H1 (cell line): ENCODE measurements at regions not wholly inside any gene's neighbourhood (a gene's known extent, or its start where the extent isn't known, plus 50 kb on each side); places are given as distances from the start of the nearest gene placed in this dataset.

Source experiments
- CTCF ChIA-PET: fragments of 300-600 bp; sonication (Branson Sonifier 250); formaldehyde crosslinking; loops from one replicate; lab custom pipeline; 2021; ENCODE audit not compliant: partially characterized antibody; lab: Charles Lee
- POLR2A ChIA-PET: fragments of 300-600 bp; sonication (Branson Sonifier 250); formaldehyde crosslinking; loops from one replicate; lab custom pipeline; 2021; ENCODE audit warnings: inconsistent platforms; ENCODE audit not compliant: partially characterized antibody; lab: Charles Lee
- DNase-seq, 2 experiments: peaks; one replicate each; pipeline versions ENCODE4 v3.0.0 to v3.0.0-alpha.2; 2010 to 2022; ENCODE audit warnings: low spot score in 2 of 2, low read depth in 1 of 2, mixed read lengths in 1 of 2
- FAIRE-seq: peaks from 2 replicates; lab custom pipeline; 2011; peaks lifted over from hg19 to GRCh38; lab: Jason Lieb, UNC
- H2AFZ ChIP-seq: 2 replicates; pipeline ENCODE4 v1.8.1; 2012; ENCODE audit warnings: low read length, inconsistent platforms
- H2AK5ac ChIP-seq: 2 replicates; pipeline ENCODE4 v1.6.1; 2013; ENCODE audit warnings: low read depth, low read length
- H2BK120ac ChIP-seq: replicated peaks from 2 replicates; pipeline ENCODE3; 2013; ENCODE audit warnings: low read depth, low read length, inconsistent platforms
- H2BK12ac ChIP-seq: 2 replicates; pipeline ENCODE4 v1.6.1; 2013; ENCODE audit warnings: low read depth, low read length
- H2BK15ac ChIP-seq: 2 replicates; pipeline ENCODE4 v1.6.1; 2013; ENCODE audit warnings: low read length
- H2BK20ac ChIP-seq: 2 replicates; pipeline ENCODE4 v1.6.1; 2013; ENCODE audit warnings: low read length
- H2BK5ac ChIP-seq: 2 replicates; pipeline ENCODE4 v1.6.1; 2013; ENCODE audit warnings: low read depth, low read length
- H3K14ac ChIP-seq: 2 replicates; pipeline ENCODE4 v1.6.1; 2013; ENCODE audit warnings: inconsistent platforms; ENCODE audit not compliant: insufficient read length
- H3K18ac ChIP-seq: 2 replicates; pipeline ENCODE4 v1.6.1; 2013; ENCODE audit warnings: low read length; ENCODE audit errors: extremely low read depth
- H3K23ac ChIP-seq: 2 replicates; pipeline ENCODE4 v1.6.1; 2013; ENCODE audit warnings: inconsistent platforms; ENCODE audit not compliant: insufficient read length
- H3K23me2 ChIP-seq: 2 replicates; pipeline ENCODE4 v1.6.1; 2013; ENCODE audit warnings: low read depth, low read length
- H3K27ac ChIP-seq: 2 replicates; pipeline ENCODE4 v1.6.1; 2011; ENCODE audit warnings: low read depth, low read length, inconsistent platforms
- H3K27me3 ChIP-seq, 4 experiments: replicated peaks in 1 of 4; 1 replicate in 1 of 4; 2 replicates in 3 of 4; pipeline versions ENCODE4 v1.6.1 to v1.8.1; 2011 to 2013; ENCODE audit warnings: low read length in 3 of 4, mild to moderate bottlenecking in 3 of 4, inconsistent platforms in 2 of 4, mixed read lengths in 2 of 4, moderate library complexity in 1 of 4; ENCODE audit not compliant: control insufficient read depth in 3 of 4, insufficient read depth in 3 of 4; ENCODE audit errors: extremely low read depth in 1 of 4
- H3K36me3 ChIP-seq, 4 experiments: 2 replicates each; pipeline versions ENCODE4 v1.6.1 to v1.8.1; 2011 to 2013; ENCODE audit warnings: mild to moderate bottlenecking in 4 of 4, low read length in 3 of 4, moderate library complexity in 2 of 4, control low read depth in 1 of 4, inconsistent platforms in 1 of 4; ENCODE audit not compliant: insufficient read depth in 4 of 4, control insufficient read depth in 2 of 4
- H3K4ac ChIP-seq: replicated peaks from 2 replicates; pipeline ENCODE3; 2013; ENCODE audit warnings: low read length, low read depth, mixed read lengths, inconsistent platforms; ENCODE audit not compliant: insufficient read length
- H3K4me1 ChIP-seq, 4 experiments: replicated peaks in 1 of 4; 1 replicate in 1 of 4; 2 replicates in 3 of 4; pipeline versions ENCODE4 v1.6.1 to v1.8.1; 2011 to 2013; ENCODE audit warnings: low read length in 3 of 4, inconsistent platforms in 2 of 4, mixed read lengths in 1 of 4; ENCODE audit not compliant: insufficient read depth in 4 of 4, control insufficient read depth in 3 of 4
- H3K4me2 ChIP-seq, 2 experiments: 2 replicates each; pipeline versions ENCODE4 v1.6.1 to v1.8.1; 2011 to 2013; ENCODE audit warnings: low read depth in 2 of 2, low read length in 2 of 2, control low read depth in 1 of 2, inconsistent platforms in 1 of 2, mild to moderate bottlenecking in 1 of 2; ENCODE audit not compliant: insufficient read depth in 1 of 2
- H3K4me3 ChIP-seq, 4 experiments: fragments of 200-600, 300-600 bp in 1 of 4; sonication (generic), shearing (Covaris generic), sonication (Bioruptor Twin) in 1 of 4; 2 replicates each; pipeline versions ENCODE4 v1.5.1 to v1.8.1; 2011 to 2016; ENCODE audit warnings: low read length in 4 of 4, low read depth in 3 of 4, control low read depth in 2 of 4, inconsistent platforms in 2 of 4, mild to moderate bottlenecking in 2 of 4, mixed read lengths in 1 of 4, moderate library complexity in 1 of 4; ENCODE audit not compliant: insufficient read depth in 2 of 4; ENCODE audit errors: extremely low read depth in 1 of 4
- H3K56ac ChIP-seq: replicated peaks from 2 replicates; pipeline ENCODE3; 2013; ENCODE audit warnings: low read depth, mild to moderate bottlenecking, mixed read lengths, low read length, inconsistent platforms; ENCODE audit not compliant: insufficient read length
- H3K79me1 ChIP-seq: 2 replicates; pipeline ENCODE4 v1.6.1; 2013; ENCODE audit warnings: low read depth, low read length, control low read depth
- H3K79me2 ChIP-seq, 2 experiments: 2 replicates each; pipeline versions ENCODE4 v1.6.1 to v1.8.1; 2012 to 2013; ENCODE audit warnings: low read length in 2 of 2, mild to moderate bottlenecking in 2 of 2, inconsistent platforms in 1 of 2; ENCODE audit not compliant: insufficient read depth in 2 of 2, control insufficient read depth in 1 of 2
- H3K9ac ChIP-seq, 4 experiments: replicated peaks in 1 of 4; 1 replicate in 1 of 4; 2 replicates in 3 of 4; pipeline versions ENCODE4 v1.6.1 to v1.8.1; 2011 to 2013; ENCODE audit warnings: low read depth in 3 of 4, low read length in 3 of 4, control low read depth in 2 of 4, mild to moderate bottlenecking in 2 of 4, moderate library complexity in 2 of 4, inconsistent platforms in 1 of 4; ENCODE audit errors: extremely low read depth in 1 of 4
- H3K9me3 ChIP-seq, 2 experiments: 2 replicates each; pipeline versions ENCODE4 v1.6.1 to v1.8.1; 2012 to 2013; ENCODE audit warnings: mild to moderate bottlenecking in 2 of 2, moderate library complexity in 2 of 2, control low read depth in 1 of 2, inconsistent platforms in 1 of 2, low read depth in 1 of 2, low read length in 1 of 2, mixed read lengths in 1 of 2; ENCODE audit not compliant: insufficient read depth in 2 of 2
- H4K20me1 ChIP-seq, 2 experiments: replicated peaks in 1 of 2; 2 replicates each; pipeline versions ENCODE3 to v1.8.1; 2011 to 2013; ENCODE audit warnings: inconsistent platforms in 2 of 2, low read length in 2 of 2, mild to moderate bottlenecking in 1 of 2; ENCODE audit not compliant: insufficient read depth in 2 of 2, control insufficient read depth in 1 of 2
- H4K5ac ChIP-seq: 2 replicates; pipeline ENCODE4 v1.6.1; 2013; ENCODE audit warnings: low read length, low read depth, mixed read lengths, inconsistent platforms; ENCODE audit not compliant: insufficient read length
- H4K8ac ChIP-seq: 2 replicates; pipeline ENCODE4 v1.8.0; 2013; ENCODE audit warnings: mild to moderate bottlenecking, moderate library complexity, low read length, inconsistent platforms; ENCODE audit not compliant: insufficient read depth; ENCODE audit errors: extremely low read depth
- H4K91ac ChIP-seq: replicated peaks from 2 replicates; pipeline ENCODE3; 2013; ENCODE audit warnings: low read length, mixed read lengths, inconsistent platforms; ENCODE audit not compliant: insufficient read length
- CHD2 ChIP-seq: IDR thresholded peaks from 2 replicates; pipeline ENCODE4 v1.6.1; 2012; ENCODE audit warnings: low read length, improper control_type of control experiment
- CTCF ChIP-seq, 3 experiments: IDR thresholded peaks; 1 replicate in 2 of 3; 2 replicates in 1 of 3; pipeline versions ENCODE4 v1.5.1 to v1.6.1; 2011; ENCODE audit warnings: low read length in 3 of 3, mild to moderate bottlenecking in 3 of 3, inconsistent platforms in 2 of 3, low read depth in 1 of 3, moderate library complexity in 1 of 3; ENCODE audit not compliant: insufficient read depth in 1 of 3; ENCODE audit errors: control extremely low read depth in 1 of 3
- MAX ChIP-seq: IDR thresholded peaks from 2 replicates; pipeline ENCODE4 v1.6.1; 2012; ENCODE audit warnings: inconsistent platforms
- TBP ChIP-seq: IDR thresholded peaks from 2 replicates; pipeline ENCODE4 v1.6.1; 2011; ENCODE audit warnings: low read depth, low read length, improper control_type of control experiment
- WGBS, 2 experiments: shearing (Covaris generic) in 1 of 2; methylation state at CpG; one replicate each; pipeline versions ENCODE4 v1.1.6 to v1.1.7; 2013 to 2015; ENCODE audit warnings: low lambda C conversion rate in 2 of 2, mixed read lengths in 2 of 2, inconsistent platforms in 1 of 2, low coverage in 1 of 2, missing lambda C conversion rate in 1 of 2; ENCODE audit not compliant: insufficient replicate concordance in 2 of 2, insufficient coverage in 1 of 2, insufficient read length in 1 of 2; ENCODE audit errors: extremely low coverage in 1 of 2, missing lambda C conversion rate in 1 of 2; 5-methylcytosine and 5-hydroxymethylcytosine counted together

GRCh38 chr18:44502221-44502620 is 178.5 kb upstream of the SETBP1 start:
- Histone ChIP-seq H2BK20ac (no peak overlapping the region), H3K23ac (no peak overlapping the region), H2BK15ac (no peak overlapping the region), H2AK5ac (no peak overlapping the region), H4K91ac (no peak overlapping the region), H3K79me1 (no peaks in the 10 kb centered on the region), H3K79me2 (no peaks in the 10 kb centered on the region), H3K4me3 (no peak overlapping the region), H3K4ac (no peak overlapping the region), H3K9ac (no peak overlapping the region), H2AFZ (no peak overlapping the region), H3K18ac (no peak overlapping the region), H4K20me1 (no peaks in the 10 kb centered on the region), H3K4me2 (no peak overlapping the region), H3K27me3 (no peaks in the 10 kb centered on the region), H3K23me2 (no peaks in the 10 kb centered on the region), H3K36me3 (no peaks in the 10 kb centered on the region), H2BK5ac (no peak overlapping the region), H2BK120ac (no peak overlapping the region), H3K27ac (no peak overlapping the region), H4K8ac (no peak overlapping the region), H4K5ac (no peak overlapping the region), H3K9me3 (no peaks in the 10 kb centered on the region), H3K56ac (no peak overlapping the region), H3K14ac (no peak overlapping the region), H2BK12ac (no peak overlapping the region), H3K4me1 (no peaks in the 10 kb centered on the region)
- 90% methylated on average over 1 of the region's 1 CpG; no CpG with 5 or more reads in 1 of the 2 experiments for WGBS, 2 experiments
- DNase-seq (no peak), FAIRE-seq (no peak)
- TF ChIP-seq TBP (no peak), CHD2 (no peak), MAX (no peak), CTCF (IDR thresholded peaks at IDR 0.05; ENCODE audit: control extremely low read depth in 1 of 3, insufficient read depth in 1 of 3, low read depth in 1 of 3, low read length in 3 of 3) (no peak)
- CTCF ChIA-PET = no interaction called here
- POLR2A ChIA-PET = no interaction called here
